NCI-H345 treated with DMSO at 0.1 percent for 48 hours (cell line): ENCODE measurements at regions not wholly inside any gene's neighbourhood (a gene's known extent, or its start where the extent isn't known, plus 50 kb on each side); places are given as distances from the start of the nearest gene placed in this dataset.

ENCODE experiments used
- DNase-seq: peaks from one replicate; lab custom pipeline; 2025; ENCODE audit not compliant: unreplicated experiment; lab: John Stamatoyannopoulos, UW

- DNase-seq: no peak
These were observed 675.1 kb upstream of the ADGRL2 start for GRCh38 chr1:81125672-81126071.

GRCh38 chr1:81121306-81121705 is 679.4 kb upstream of the ADGRL2 start:
- no peak for DNase-seq

- DNase-seq: no peak
These were observed 681.4 kb upstream of the ADGRL2 start for GRCh38 chr1:81119319-81119718.

- no peak for DNase-seq
These were observed 682.2 kb upstream of the ADGRL2 start for GRCh38 chr1:81118550-81118949.

- DNase-seq: no peak
These were observed 685.3 kb upstream of the ADGRL2 start for GRCh38 chr1:81115422-81115821.

- no peak for DNase-seq
These were observed 686.5 kb upstream of the ADGRL2 start for GRCh38 chr1:81114191-81114590.

GRCh38 chr1:81113688-81114087 is 687.0 kb upstream of the ADGRL2 start:
- no peak for DNase-seq

GRCh38 chr1:81111818-81112217 is 688.9 kb upstream of the ADGRL2 start:
- no peak for DNase-seq

GRCh38 chr1:81109038-81109437 is 691.7 kb upstream of the ADGRL2 start:
- no peak for DNase-seq

- no peak for DNase-seq
These were observed 702.9 kb upstream of the ADGRL2 start for GRCh38 chr1:81097860-81098259.

GRCh38 chr1:81073580-81073979 is 727.2 kb upstream of the ADGRL2 start:
- no peak for DNase-seq

GRCh38 chr1:81071969-81072753 is 728.6 kb upstream of the ADGRL2 start:
- DNase-seq: no peak

GRCh38 chr1:81071072-81071858 is 729.5 kb upstream of the ADGRL2 start:
- DNase-seq: no peak

GRCh38 chr1:81069856-81070255 is 730.9 kb upstream of the ADGRL2 start:
- no peak for DNase-seq

GRCh38 chr1:81068726-81069125 is 732.0 kb upstream of the ADGRL2 start:
- no peak for DNase-seq

- DNase-seq: no peak
These were observed 746.9 kb upstream of the ADGRL2 start for GRCh38 chr1:81053826-81054225.

GRCh38 chr1:81052162-81052561 is 748.6 kb upstream of the ADGRL2 start:
- DNase-seq: no peak

- no peak for DNase-seq
These were observed 750.3 kb upstream of the ADGRL2 start for GRCh38 chr1:81050390-81050789.

- no peak for DNase-seq
These were observed 756.0 kb upstream of the ADGRL2 start for GRCh38 chr1:81044708-81045107.

- DNase-seq: no peak
These were observed 758.5 kb upstream of the ADGRL2 start for GRCh38 chr1:81042225-81042624.

GRCh38 chr1:81034291-81034690 is 766.4 kb upstream of the ADGRL2 start:
- DNase-seq: no peak

GRCh38 chr1:81032973-81033425 is 767.7 kb upstream of the ADGRL2 start:
- DNase-seq: peak; percentile 59
